GM12878 (cell line): ENCODE measurements at regions not wholly inside any gene's neighbourhood (a gene's known extent, or its start where the extent isn't known, plus 50 kb on each side); places are given as distances from the start of the nearest gene placed in this dataset.

Source experiments
- ATAC-seq: fragments of 200-7000 bp; cut with Tn5 transposase; 3 replicates; pipeline ENCODE4 v1.9.1; 2020; ENCODE audit warnings: mild to moderate bottlenecking, moderate library complexity
- BruUV-seq: library from RNA; stranded (reverse); fragments of 400-500 nt; replicated peaks from 2 replicates; lab custom pipeline; 2021; lab: Mats Ljungman, UMichigan
- CTCF ChIA-PET: fragments of 300-600 bp; sonication (Branson Sonifier 250); formaldehyde crosslinking; extraction: SDS; loops from one replicate; lab custom pipeline; 2021; ENCODE audit warnings: inconsistent platforms; lab: Yijun Ruan, JAX
- POLR2A ChIA-PET: fragments of 350-600 bp; formaldehyde crosslinking; extraction: SDS; loops from one replicate; lab custom pipeline; 2021; ENCODE audit warnings: inconsistent platforms; lab: Charles Lee
- RAD21 ChIA-PET: fragments of 300-600 bp; sonication (Branson Sonifier 250); formaldehyde crosslinking; loops from one replicate; lab custom pipeline; 2023; ENCODE audit warnings: antibody characterized with exemption; ENCODE audit not compliant: unreplicated experiment; lab: Charles Lee
- SMC1A ChIA-PET: fragments of 300-600 bp; sonication (Branson Sonifier 250); formaldehyde crosslinking; loops from one replicate; lab custom pipeline; 2023; ENCODE audit not compliant: unreplicated experiment, uncharacterized antibody; lab: Charles Lee
- DNase-seq: peaks from one replicate; pipeline ENCODE4 v3.0.0-alpha.2; 2011; ENCODE audit warnings: low read depth, low spot score
- FAIRE-seq: peaks from 3 replicates; lab custom pipeline; 2011; peaks lifted over from hg19 to GRCh38; lab: Jason Lieb, UNC
- H2AFZ ChIP-seq: 2 replicates; pipeline ENCODE4 v1.6.0; 2011; ENCODE audit warnings: low read depth, low read length, control low read depth; ENCODE audit not compliant: control insufficient read depth
- H3K27ac ChIP-seq: 2 replicates; pipeline ENCODE4 v1.5.1; 2011; ENCODE audit warnings: control low read depth; ENCODE audit not compliant: control insufficient read depth, insufficient read depth
- H3K27me3 ChIP-seq, 2 experiments: replicated peaks in 1 of 2; 2 replicates each; pipeline versions ENCODE4 v1.6.0 to v1.6.1; 2011; ENCODE audit warnings: low read length in 1 of 2; ENCODE audit not compliant: control insufficient read depth in 2 of 2, insufficient read depth in 2 of 2
- H3K36me3 ChIP-seq, 2 experiments: 2 replicates each; pipeline ENCODE4 v1.5.1; 2011; ENCODE audit warnings: low read length in 1 of 2; ENCODE audit not compliant: control insufficient read depth in 2 of 2, insufficient read depth in 2 of 2
- H3K4me1 ChIP-seq: 2 replicates; pipeline ENCODE4 v1.6.1; 2011; ENCODE audit warnings: mild to moderate bottlenecking, low read length, moderate library complexity, mixed read lengths; ENCODE audit not compliant: control insufficient read depth, insufficient read depth
- H3K4me2 ChIP-seq: 2 replicates; pipeline ENCODE4 v1.6.0; 2011; ENCODE audit warnings: control low read depth; ENCODE audit not compliant: control insufficient read depth, insufficient read depth
- H3K4me3 ChIP-seq: fragments of 200-600 bp; sonication (generic); 2 replicates; pipeline ENCODE4 v1.5.1; 2016
- H3K79me2 ChIP-seq: 2 replicates; pipeline ENCODE4 v1.6.0; 2011; ENCODE audit warnings: low read length; ENCODE audit not compliant: control insufficient read depth, insufficient read depth
- H3K9ac ChIP-seq: 2 replicates; pipeline ENCODE4 v1.8.0; 2011; ENCODE audit warnings: low read length, control low read depth, mixed read lengths; ENCODE audit not compliant: control insufficient read depth, insufficient read depth
- H3K9me3 ChIP-seq: replicated peaks from 3 replicates; pipeline ENCODE4 v1.5.1; 2011; ENCODE audit warnings: mild to moderate bottlenecking, low read length; ENCODE audit not compliant: control insufficient read depth, insufficient read depth
- H4K20me1 ChIP-seq: 2 replicates; pipeline ENCODE4 v1.6.0; 2011; ENCODE audit not compliant: control insufficient read depth, insufficient read depth
- CBX5 ChIP-seq: sonication (generic); IDR thresholded peaks from 2 replicates; pipeline ENCODE4 v1.6.1; 2016; ENCODE audit warnings: low read depth, moderate library complexity, mild to moderate bottlenecking, inconsistent platforms
- EGR1 ChIP-seq, 2 experiments: IDR thresholded peaks; 1 replicate in 1 of 2; 2 replicates in 1 of 2; pipeline ENCODE4 v1.6.1; 2011 to 2012; ENCODE audit warnings: low read depth in 2 of 2, low read length in 2 of 2, borderline replicate concordance in 1 of 2, mild to moderate bottlenecking in 1 of 2, moderate library complexity in 1 of 2
- FOS ChIP-seq: IDR thresholded peaks from 3 replicates; pipeline ENCODE4 v1.6.1; 2011; ENCODE audit warnings: borderline replicate concordance; ENCODE audit not compliant: insufficient read length; ENCODE audit errors: extremely low read depth
- LARP7 ChIP-seq: fragments of 450-650 bp; IDR thresholded peaks from 2 replicates; pipeline ENCODE4 v1.6.1; 2017; ENCODE audit warnings: mild to moderate bottlenecking
- MAX ChIP-seq: IDR thresholded peaks from 2 replicates; pipeline ENCODE4 v1.6.1; 2012; ENCODE audit warnings: low read depth, low read length, improper control_type of control experiment
- MEF2B ChIP-seq: fragments of 450-650 bp; IDR thresholded peaks from 2 replicates; pipeline ENCODE4 v1.6.1; 2018; ENCODE audit warnings: mild to moderate bottlenecking, moderate library complexity; ENCODE audit not compliant: partially characterized antibody, poor library complexity, severe bottlenecking
- NKRF ChIP-seq: fragments of 450-650 bp; conservative IDR thresholded peaks from 2 replicates; pipeline ENCODE4 v1.6.1; 2017; ENCODE audit warnings: mild to moderate bottlenecking, moderate library complexity
- NR2F1 ChIP-seq: fragments of 450-650 bp; conservative IDR thresholded peaks from 2 replicates; pipeline ENCODE4 v1.6.1; 2017; ENCODE audit warnings: mild to moderate bottlenecking
- PAX8 ChIP-seq: fragments of 450-650 bp; IDR thresholded peaks from 2 replicates; pipeline ENCODE4 v1.6.1; 2017; ENCODE audit warnings: mild to moderate bottlenecking, moderate library complexity
- POLR2A ChIP-seq: IDR thresholded peaks from 2 replicates; pipeline ENCODE4 v1.6.1; 2011; ENCODE audit warnings: low read depth, mild to moderate bottlenecking, low read length
- SPI1 ChIP-seq: IDR thresholded peaks from 2 replicates; pipeline ENCODE4 v1.6.1; 2011; ENCODE audit warnings: low read depth, mild to moderate bottlenecking, low read length, moderate library complexity, borderline replicate concordance; ENCODE audit not compliant: insufficient read depth
- TAF1 ChIP-seq: IDR thresholded peaks from 2 replicates; pipeline ENCODE4 v1.6.1; 2011; ENCODE audit warnings: mild to moderate bottlenecking, low read depth, low read length, borderline replicate concordance
- USF2 ChIP-seq: IDR thresholded peaks from 2 replicates; pipeline ENCODE4 v1.6.1; 2011; ENCODE audit warnings: low read depth, low read length, improper control_type of control experiment, borderline replicate concordance
- WGBS: methylation state at CpG from one replicate; pipeline ENCODE4 v1.1.6; 2016; ENCODE audit warnings: low lambda C conversion rate; ENCODE audit not compliant: insufficient replicate concordance, insufficient coverage; ENCODE audit errors: missing lambda C conversion rate; 5-methylcytosine and 5-hydroxymethylcytosine counted together
- in situ Hi-C: fragments of 300-500 bp; cut with MboI; formaldehyde crosslinking; loops from 9 replicates; pipeline ENCODE4 v1.14.3; 2018; ENCODE audit warnings: mixed read lengths
- intact Hi-C: fragments of 100-400 bp; cut with micrococcal nuclease; formaldehyde crosslinking; loops from one replicate; pipeline ENCODE4 v1.14.2; 2022; ENCODE audit not compliant: unreplicated experiment

DNA sequence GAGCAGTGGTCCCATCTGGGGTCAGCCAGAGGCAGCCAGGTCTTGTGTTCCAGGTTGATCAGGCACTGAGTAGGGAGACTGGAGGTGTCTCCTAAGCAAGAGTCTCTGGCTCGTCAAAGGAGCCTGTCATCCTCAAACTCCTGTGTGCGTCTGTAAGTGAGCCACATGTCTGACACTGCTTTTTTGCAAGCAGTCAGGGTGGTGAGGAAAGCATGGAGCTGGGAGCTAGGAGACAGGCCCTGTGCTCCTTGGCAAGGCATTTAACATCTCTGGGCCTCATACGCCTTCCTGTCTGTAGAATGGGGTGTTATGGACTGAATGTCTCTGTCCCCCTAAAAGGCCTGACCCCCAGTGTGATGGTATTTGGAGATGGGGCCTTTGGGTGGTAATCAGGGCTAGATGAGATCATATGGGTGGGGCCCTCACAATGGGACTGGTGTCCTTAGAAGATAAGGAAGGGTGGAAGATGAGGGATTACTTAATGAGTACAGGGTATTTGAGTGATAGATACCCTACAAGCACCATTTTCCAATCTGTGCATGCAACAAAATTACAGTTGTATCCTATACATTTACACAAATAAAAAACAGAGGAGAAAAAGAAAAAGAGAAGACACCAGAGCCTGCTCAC lies 53.0 kb downstream of the ARL6IP4 start:
- FAIRE-seq, result no peak
- ChIA-PET CTCF (no interaction called here), SMC1A (no interaction called here), POLR2A (no interaction called here), RAD21 (no interaction called here)
- no peak for DNase-seq
- WGBS, result 73% methylated on average over 3 of the region's 3 CpGs
- Histone ChIP-seq H3K4me2 (no peak overlapping the region), H3K4me1 (no peaks in the 10 kb centered on the region), H3K9ac (no peak overlapping the region), H4K20me1 (no peaks in the 10 kb centered on the region), H3K36me3 (no peaks in the 10 kb centered on the region), H3K79me2 (no peaks in the 10 kb centered on the region), H3K27me3 (no peaks in the 10 kb centered on the region; a peak in 1 of 4 replicates), H2AFZ (no peak overlapping the region), H3K4me3 (no peak overlapping the region), H3K9me3 (no peaks in the 10 kb centered on the region), H3K27ac (no peak overlapping the region)
- no peak for TF ChIP-seq TAF1
- no peak for TF ChIP-seq FOS
- TF ChIP-seq EGR1 (IDR thresholded peaks at IDR 0.05; ENCODE audit: borderline replicate concordance in 1 of 2, low read depth in 2 of 2, low read length in 2 of 2), result no peak
- no peak for TF ChIP-seq CBX5
- TF ChIP-seq POLR2A, result no peak
- ATAC-seq, result no peak
- no TSS peak for BruUV-seq
- intact Hi-C loops, result no loop called here
- in situ Hi-C loops, result no loop called here

DNA sequence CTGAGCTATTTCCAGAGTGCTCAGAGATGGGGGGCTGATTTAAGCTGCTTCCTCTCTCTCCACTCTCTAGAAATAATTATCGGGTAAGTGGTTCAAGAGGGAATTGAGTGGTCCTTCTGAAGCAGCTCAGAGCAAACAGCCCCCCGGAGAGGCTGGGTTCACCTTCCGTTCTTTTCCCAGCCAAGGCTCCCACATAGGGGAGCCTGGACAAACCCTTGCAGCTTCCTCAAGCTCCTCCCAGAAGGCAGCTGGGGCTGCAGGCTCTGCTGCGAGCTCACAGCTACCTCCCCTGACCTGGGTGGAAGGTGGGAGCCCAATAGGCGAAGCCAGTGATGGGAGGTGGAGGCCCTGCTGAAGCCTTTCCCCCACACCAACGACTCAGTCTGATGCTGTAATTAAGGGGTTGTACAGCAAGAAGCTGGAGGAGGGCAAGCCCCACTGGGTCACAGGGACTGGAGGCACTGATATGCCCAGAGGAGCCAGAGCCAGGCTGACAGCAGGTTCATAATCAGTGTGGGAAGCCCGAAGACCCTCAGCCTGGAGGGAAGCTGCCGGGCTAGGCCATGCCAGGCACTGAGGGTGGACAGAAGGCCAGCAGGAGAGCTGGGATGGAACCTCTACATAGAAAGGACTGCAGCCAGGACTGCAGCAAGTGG lies 52.4 kb downstream of the ARL6IP4 start:
- DNase-seq (no peak), FAIRE-seq (no peak), ATAC-seq (no peak)
- H3K4me1 ChIP-seq, result no peaks in the 10 kb centered on the region
- H3K4me2 ChIP-seq, result no peak overlapping the region
- H3K9ac ChIP-seq, result no peak overlapping the region
- RAD21 ChIA-PET, result no interaction called here
- H3K27me3 ChIP-seq, result no peaks in the 10 kb centered on the region; a peak in 1 of 4 replicates
- CTCF ChIA-PET, result no interaction called here
- in situ Hi-C loops, result no loop called here
- WGBS, result 43% methylated on average over 8 of the region's 8 CpGs
- intact Hi-C loops, result no loop called here
- H4K20me1 ChIP-seq, result no peaks in the 10 kb centered on the region
- H3K9me3 ChIP-seq, result no peaks in the 10 kb centered on the region
- H3K4me3 ChIP-seq, result no peak overlapping the region
- H3K79me2 ChIP-seq, result no peaks in the 10 kb centered on the region
- no peaks in the 10 kb centered on the region for H3K36me3 ChIP-seq
- H3K27ac ChIP-seq, result no peak overlapping the region
- SMC1A ChIA-PET, result interaction anchor here (0.9 kb wide), 1 partner anchor 207 kb away, joined by 3 read pairs; no protein-coding TSS in a partner anchor
- POLR2A ChIA-PET, result no interaction called here
- no peak overlapping the region for H2AFZ ChIP-seq
- BruUV-seq, result no TSS peak
- TF ChIP-seq MAX (no peak), LARP7 (no peak), USF2 (no peak), SPI1 (no peak), PAX8 (no peak), NR2F1 (no peak), MEF2B (no peak), NKRF (no peak)
